Lower leg skin (tissue), 3 donors: ENCODE measurements at regions not wholly inside any gene's neighbourhood (a gene's known extent, or its start where the extent isn't known, plus 50 kb on each side); places are given as distances from the start of the nearest gene placed in this dataset.
"Not testable (repeated sequence)": the region's sequence is repeated elsewhere in the genome, so short reads cannot be mapped to it uniquely, and the experiment has no call there.

Experiments used
- POLR2A ChIP-seq, 2 donors: fragments of 450-650 bp; IDR thresholded peaks; one replicate each; pipeline ENCODE4 v1.6.1; 2016 to 2017; ENCODE audit warnings: antibody characterized with exemption in 2 of 2, mild to moderate bottlenecking in 1 of 2, moderate library complexity in 1 of 2
- TF ChIP-seq, protein P1 (sequence below), 3 donors: fragments of 450-650 bp; IDR thresholded peaks; one replicate each; pipeline ENCODE4 v1.5.1; 2016; ENCODE audit warnings: antibody characterized with exemption in 3 of 3, mild to moderate bottlenecking in 3 of 3, moderate library complexity in 2 of 3

DNA sequence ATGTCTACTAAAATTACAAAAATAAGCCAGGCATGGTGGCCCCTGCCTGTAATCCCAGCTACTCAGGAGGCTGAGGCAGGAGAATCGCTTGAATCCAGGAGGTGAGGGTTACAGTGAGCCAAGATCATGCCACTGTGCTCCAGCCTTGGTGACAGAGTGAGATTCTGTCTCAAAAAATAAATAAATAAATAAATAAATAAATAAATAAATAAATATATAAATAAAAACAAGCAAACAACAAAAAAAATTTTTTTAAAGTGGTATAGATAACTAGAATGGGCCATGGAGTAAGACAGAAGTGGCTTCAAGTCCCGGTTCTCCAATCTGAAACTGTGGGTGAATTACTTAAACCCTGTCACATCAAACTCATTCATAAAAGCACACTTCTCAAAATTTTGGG lies 63.0 kb upstream of the DIO2 start:
- TF ChIP-seq, protein P1, sequence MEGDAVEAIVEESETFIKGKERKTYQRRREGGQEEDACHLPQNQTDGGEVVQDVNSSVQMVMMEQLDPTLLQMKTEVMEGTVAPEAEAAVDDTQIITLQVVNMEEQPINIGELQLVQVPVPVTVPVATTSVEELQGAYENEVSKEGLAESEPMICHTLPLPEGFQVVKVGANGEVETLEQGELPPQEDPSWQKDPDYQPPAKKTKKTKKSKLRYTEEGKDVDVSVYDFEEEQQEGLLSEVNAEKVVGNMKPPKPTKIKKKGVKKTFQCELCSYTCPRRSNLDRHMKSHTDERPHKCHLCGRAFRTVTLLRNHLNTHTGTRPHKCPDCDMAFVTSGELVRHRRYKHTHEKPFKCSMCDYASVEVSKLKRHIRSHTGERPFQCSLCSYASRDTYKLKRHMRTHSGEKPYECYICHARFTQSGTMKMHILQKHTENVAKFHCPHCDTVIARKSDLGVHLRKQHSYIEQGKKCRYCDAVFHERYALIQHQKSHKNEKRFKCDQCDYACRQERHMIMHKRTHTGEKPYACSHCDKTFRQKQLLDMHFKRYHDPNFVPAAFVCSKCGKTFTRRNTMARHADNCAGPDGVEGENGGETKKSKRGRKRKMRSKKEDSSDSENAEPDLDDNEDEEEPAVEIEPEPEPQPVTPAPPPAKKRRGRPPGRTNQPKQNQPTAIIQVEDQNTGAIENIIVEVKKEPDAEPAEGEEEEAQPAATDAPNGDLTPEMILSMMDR (IDR thresholded peaks at IDR 0.05): not testable (repeated sequence)
- TF ChIP-seq POLR2A (IDR thresholded peaks at IDR 0.05): not testable (repeated sequence)
